Esophagus muscularis mucosa (tissue), 3 donors: ENCODE measurements at regions not wholly inside any gene's neighbourhood (a gene's known extent, or its start where the extent isn't known, plus 50 kb on each side); places are given as distances from the start of the nearest gene placed in this dataset.

Experiments
- CTCF ChIP-seq, 3 experiments: fragments of 200-600 bp in 2 of 3; fragments of 450-650 bp in 1 of 3; sonication (generic) in 2 of 3; IDR thresholded peaks; one replicate each; pipeline ENCODE4 v1.5.1; 2017 to 2019; ENCODE audit warnings: antibody characterized with exemption in 3 of 3, mild to moderate bottlenecking in 2 of 3, moderate library complexity in 1 of 3
- POLR2AphosphoS5 ChIP-seq, 2 donors: sonication (generic); formaldehyde crosslinking; IDR thresholded peaks; one replicate each; pipeline ENCODE4 v1.6.1; 2017; ENCODE audit warnings: antibody characterized with exemption in 2 of 2

GRCh38 chr11:16434036-16434435 lies 77.7 kb upstream of the SOX6 start:
- TF ChIP-seq CTCF (IDR thresholded peaks at IDR 0.05) (no peak), POLR2AphosphoS5 (IDR thresholded peaks at IDR 0.05) (no peak)
